ENCODE measurements at regions not wholly inside any gene's neighbourhood (a gene's known extent, or its start where the extent isn't known, plus 50 kb on each side); places are given as distances from the start of the nearest gene placed in this dataset.
"Not testable (repeated sequence)": the region's sequence is repeated elsewhere in the genome, so short reads cannot be mapped to it uniquely, and the experiment has no call there.

DNA sequence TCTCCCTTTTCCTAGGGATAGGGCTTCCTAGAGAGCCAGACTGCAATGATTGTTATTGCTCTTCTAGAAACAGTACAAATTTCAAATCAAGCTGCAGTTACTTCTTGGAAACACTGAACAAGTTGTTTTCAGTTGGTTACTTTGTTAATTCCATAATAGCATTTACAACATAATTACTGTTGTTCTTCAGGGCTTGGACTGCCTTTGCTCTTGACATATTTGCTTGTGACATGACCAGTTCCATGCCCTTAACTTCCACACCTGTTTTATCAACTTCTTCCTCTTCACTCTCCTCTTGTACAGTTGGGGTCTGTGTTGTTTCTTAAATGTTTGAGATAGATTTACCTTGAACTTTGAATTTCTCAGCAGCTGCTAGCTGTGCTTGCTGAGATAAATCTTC lies 104.4 kb downstream of the SEC23IP start:
- FAIRE-seq (no peak), DNase-seq (ENCODE audit: insufficient read length, low spot score) (no peak)

DNA sequence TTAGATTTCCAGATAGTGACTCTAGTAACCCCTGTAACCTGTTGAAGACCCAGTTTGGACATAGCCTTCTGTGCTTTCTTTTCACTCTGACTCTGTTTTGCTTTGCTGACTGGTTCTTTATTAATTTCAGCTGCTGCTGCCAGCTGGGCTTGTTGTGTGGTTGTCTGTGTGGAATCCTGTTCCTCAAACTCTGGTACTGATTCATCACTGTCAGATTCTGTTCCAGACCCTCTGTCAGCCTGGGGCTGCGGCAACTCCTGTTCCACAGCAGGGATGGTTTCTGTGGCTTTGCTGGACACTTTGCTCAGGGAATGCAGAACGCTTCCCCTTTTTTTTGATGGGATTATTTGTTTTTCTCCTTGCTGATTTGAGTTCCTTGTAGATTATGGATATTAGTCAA lies 104.9 kb downstream of the SEC23IP start:
- no peak for DNase-seq (ENCODE audit: insufficient read length, low spot score)
- no peak for FAIRE-seq

DNA sequence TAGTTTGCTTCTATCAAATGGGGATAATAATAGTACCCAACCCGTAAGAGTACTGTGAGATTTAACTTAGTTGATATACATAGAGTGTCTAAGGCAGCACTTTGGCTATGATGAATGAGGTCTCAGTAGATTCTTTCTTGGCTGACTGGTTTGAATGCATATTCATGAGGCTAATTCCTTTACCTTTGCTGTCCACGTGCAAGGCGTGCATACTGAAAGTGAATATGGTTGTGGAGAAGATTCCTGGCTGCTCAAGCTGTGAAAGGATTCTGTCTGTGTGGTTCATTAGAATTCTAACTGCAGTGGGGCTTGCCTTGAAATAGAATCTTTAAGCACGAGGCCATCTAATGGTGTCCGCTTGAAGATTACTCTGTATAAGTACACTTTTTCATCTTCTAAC lies 110.3 kb downstream of the SEC23IP start:
- no peak for DNase-seq (ENCODE audit: insufficient read length, low spot score)
- no peak for FAIRE-seq

DNA sequence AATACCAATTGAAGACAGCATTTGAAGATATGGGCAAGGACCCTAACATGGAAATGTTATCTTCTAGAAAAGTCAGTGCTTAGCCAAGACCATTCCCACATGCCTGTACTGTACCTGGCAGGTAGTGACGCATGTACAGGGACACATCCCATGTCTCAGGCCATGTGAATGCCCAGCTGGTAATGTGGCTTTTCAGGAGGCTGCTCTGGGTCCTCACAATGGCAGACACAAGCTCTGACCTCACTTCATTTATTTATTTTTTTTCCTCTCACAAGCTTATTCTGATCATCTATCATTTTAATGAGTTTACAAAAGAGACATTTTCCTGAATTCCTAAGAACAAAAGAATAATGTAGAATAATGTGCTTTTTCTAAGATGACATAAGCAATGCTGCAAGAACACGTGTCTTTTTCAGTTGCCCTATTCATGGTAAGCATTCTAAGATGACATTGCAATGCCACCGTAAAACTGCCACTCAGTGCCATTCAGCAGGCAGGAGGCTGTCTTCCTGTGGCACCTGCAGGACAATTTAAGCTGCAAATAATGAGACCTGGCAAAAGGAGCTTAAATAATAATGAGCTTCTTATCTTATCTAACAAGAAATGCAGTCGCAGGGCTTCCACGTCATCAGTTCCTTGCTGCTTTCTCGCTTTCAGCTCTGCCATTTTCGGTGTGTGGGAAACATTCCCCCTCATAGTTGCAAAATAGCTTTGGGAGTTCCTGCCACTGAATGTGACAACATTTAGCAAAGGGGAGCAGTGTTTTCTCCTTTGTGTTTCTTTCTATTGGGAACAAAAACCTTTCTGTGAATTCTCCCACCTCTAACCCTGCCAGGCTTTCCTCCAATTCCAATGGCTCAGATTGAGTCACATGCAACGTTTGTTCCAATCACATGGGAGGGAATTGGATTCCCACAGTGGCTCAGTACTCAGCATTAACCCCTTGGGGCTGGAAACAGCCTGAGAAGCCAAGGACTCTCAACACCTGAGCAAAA lies 113.0 kb downstream of the SEC23IP start:
- no peak for FAIRE-seq
- DNase-seq (ENCODE audit: insufficient read length, low spot score) = no peak

DNA sequence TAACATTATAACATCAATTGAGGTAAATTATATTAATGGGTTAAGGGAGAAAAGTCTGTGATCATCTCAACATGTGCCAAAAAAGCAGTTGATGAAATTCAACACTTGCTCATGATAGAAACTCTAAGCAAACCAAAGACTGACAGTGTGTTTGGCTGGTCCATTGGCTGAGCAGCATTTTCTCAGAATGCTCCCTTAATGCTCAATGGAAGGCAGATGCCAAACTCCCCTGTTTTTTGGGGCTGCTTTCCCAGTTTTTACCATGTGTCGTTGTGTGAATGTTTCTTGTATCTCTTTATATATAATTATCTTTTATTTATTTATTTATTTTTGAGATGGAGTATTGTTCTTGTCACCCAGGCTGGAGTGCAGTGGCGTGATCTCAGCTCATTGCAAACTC lies 114.7 kb downstream of the SEC23IP start:
- FAIRE-seq (no peak), DNase-seq (ENCODE audit: insufficient read length, low spot score) (no peak)

DNA sequence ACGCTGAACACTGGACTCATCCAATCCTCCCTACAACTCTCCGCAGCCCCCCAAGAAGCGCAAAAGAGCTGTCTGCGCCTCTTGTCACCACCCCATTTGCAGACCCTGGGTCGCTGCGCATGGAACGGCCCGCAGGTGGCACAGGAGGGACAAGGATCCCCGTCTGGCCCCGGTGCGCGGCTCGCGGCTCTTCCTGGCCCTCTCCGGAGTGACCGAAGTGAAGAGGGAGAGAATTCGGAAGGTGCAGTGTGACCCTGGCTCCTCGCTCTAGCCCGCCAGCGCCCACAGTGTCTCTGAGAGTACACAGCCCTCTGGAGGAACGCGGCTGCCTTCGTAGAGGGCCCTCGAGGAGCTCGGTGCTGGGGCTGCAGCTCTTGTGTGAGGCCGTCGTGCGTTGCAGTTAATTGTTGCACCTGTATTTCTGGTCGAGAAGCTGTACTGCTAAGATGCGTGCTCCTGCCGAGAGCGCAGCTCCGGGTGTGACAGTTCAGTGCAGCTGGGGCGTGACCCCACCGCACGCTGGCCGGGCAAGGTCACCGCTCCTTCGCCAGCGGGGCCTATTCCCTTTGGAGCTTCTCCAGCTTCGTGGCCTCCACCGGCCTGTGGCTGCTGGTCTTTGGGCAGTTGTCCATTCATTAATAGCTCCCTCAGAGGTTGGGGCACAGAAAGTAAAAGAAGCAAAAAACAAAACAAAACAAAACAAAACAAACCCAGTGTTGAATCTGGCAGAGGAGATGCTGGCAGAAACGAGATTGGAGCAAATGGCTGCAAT lies 119.0 kb downstream of the SEC23IP start:
- DNase-seq (ENCODE audit: insufficient read length, low spot score) (no peak), FAIRE-seq (no peak)

DNA sequence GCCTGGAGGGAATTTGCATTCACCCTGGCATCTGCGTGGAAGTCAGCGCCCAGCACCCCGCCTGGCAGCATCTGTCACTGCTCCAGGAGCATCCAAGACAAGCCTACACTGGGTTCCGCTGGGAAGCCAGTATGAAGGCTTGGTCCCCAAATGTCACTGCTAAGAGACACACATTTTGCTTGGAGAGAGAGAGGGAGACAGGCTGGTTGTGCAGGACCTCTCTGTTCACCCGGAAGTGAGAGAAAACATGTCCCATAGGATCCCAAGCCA lies 119.5 kb downstream of the SEC23IP start:
- no peak for DNase-seq (ENCODE audit: insufficient read length, low spot score)
- FAIRE-seq = no peak

DNA sequence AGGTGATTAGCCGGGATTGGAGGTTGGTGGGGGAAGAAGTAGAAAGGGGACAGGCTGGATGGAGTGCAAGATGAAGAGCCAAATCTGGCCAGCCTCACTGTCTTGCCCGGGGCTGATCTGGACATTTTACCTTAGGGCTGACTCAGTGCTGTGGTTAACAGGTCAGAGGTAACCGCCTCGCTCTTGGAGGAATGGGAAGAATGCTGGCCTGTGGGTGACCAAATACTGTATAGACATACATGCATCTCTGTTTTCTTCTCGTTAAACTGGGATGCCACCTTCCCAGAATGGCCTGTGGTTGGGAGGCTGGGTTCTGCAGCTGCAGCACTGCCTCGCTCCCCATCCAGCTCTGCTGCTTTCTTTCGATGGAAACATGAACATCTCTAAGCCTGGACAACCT lies 120.0 kb downstream of the SEC23IP start:
- DNase-seq (ENCODE audit: insufficient read length, low spot score) (peak; percentile 5), FAIRE-seq (no peak)

DNA sequence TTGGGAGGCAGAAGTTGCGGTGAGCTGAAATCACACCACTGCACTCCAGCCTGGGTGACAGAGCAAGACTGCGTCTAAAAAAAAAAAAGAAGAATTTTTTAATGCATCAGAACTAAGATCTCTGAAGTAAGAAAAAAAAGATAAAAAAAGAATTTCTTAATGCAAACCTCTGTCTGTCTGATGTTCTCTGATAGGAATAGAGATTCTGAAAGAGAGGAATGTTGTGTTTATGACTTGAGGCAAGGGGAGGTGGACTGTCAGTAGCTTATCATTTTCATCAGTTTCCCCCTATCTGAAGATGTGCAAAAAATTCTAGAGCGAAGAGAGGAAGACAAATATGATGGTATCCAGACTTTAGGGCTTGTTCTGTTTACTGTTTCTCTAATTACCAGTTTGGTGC lies 121.5 kb downstream of the SEC23IP start:
- DNase-seq (ENCODE audit: insufficient read length, low spot score) (no peak), FAIRE-seq (no peak)

DNA sequence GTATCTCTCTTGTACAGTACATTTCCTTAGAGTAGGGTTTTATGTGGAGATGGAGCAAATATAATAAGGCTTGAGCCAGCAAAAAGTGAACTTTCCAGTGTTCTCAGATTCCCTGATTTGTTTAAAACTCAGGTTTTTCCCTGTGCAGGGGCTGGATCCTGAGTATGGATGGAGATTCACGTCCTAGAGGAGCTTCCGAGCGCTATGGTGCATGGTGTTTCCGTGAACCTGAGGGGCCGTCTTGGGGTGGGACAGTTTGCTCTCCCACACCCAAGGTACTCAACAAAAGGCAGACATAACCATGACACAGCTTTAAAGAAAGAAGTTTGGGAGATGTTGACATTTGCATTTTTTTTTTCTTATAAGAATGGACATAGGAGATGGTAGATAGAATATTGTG lies 122.5 kb downstream of the SEC23IP start:
- FAIRE-seq = no peak
- no peak for DNase-seq (ENCODE audit: insufficient read length, low spot score)

DNA sequence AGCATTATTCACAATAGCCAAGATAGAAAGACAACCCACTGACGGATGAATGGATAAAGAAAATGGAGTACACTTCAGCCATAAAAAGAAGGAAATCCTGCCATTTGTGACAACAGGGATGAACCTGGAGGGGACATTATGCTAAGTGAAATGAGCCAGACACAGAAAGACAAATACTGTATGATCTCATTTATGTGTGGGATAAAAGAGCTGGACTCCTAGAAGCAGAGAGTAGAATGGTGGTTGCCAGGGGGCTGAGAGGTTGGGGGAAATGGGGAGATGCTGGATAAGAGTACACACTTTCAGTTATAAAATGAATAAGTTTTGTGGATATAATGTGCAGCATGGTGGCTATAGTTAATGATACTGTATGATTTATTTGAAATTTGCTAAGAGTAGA lies 124.4 kb downstream of the SEC23IP start:
- no peak for FAIRE-seq
- DNase-seq (ENCODE audit: insufficient read length, low spot score) = no peak

DNA sequence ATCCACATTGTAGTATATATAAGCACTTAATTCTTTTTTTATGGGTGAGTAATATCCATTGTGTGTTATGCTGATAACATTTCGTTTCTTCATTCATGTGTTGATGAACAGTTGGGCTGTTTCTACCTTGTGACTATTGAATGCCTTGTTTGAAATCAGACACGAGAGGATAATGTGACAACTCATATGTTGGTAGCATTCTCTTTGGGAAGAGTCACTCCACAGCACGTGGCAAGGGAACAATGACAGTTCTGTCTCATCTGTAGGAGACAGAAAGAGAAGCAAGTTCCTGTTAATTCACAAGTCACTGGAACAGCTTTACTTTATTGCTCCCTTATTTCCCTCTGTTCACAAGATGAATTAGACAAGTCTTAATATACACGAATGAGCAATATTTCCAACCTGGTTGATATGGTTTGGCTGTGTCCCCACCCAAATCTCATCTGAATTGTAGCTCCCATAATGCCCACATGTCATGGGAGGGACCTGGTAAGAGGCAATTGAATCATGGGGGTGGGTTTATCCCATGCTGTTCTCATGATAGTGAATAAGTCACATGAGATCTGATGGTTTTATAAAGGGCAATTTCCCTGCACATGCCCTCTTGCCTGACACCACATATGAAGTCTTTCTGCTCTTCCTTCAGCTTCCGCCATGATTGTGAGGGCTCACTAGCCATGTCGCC lies 125.3 kb downstream of the SEC23IP start:
- FAIRE-seq (no peak), DNase-seq (ENCODE audit: insufficient read length, low spot score) (no peak)

DNA sequence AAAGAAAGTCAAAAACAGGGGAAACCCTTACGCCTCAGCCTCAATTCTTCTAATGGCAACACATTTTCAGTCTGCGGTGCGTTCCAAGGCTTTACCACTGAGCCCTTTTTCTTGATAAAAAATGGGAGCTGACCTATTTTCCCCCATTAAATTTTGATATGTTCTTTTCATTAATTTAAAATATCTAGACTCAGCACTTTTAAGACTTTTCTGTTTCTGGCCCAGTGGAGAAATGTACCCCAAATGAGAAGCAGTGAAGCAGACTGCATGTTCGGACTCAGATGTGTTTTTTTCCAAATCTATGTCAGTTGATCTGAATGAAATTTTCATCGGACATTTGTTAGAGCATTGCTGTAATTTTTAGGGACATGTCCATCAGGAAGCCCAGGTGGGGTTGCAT lies 126.2 kb downstream of the SEC23IP start:
- no peak for FAIRE-seq
- no peak for DNase-seq (ENCODE audit: insufficient read length, low spot score)

DNA sequence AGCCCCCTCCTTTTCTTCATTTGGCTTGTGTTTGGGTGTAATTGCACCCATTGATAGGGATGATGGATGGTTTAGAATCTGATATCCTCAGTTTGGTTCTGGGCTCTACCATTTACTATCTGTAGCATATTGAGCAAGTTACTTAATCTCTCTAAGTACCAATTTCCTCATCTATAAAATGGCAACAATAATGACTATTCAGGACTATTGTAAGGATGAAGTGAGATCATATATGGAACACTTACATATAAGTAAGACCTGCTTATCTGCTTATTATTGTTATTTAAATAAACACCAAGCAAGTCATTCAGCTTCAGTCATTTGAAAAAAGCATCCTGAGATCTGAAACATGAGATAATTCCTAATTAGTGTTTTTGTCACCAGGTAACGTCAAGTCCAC lies 127.0 kb downstream of the SEC23IP start:
- DNase-seq (ENCODE audit: insufficient read length, low spot score) = no peak
- no peak for FAIRE-seq

DNA sequence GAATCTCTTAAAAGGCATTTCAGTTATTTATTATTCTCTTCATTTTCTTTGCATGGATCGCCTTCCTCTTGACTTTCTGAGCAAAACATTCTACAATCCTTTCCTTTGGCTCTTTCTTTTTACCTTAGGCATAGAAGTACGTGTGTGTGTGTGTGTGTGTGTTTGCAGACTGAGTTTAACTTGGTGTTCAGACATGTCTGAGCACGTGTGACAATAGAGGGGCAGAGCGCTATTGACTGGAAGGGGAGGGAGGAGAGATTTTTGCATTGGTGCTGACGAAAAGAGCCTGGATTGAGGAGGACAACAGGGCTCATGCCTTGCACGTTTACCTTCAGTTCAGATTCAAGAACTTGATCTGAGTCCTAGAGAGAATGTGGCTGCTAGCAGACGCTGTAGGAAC lies 129.8 kb downstream of the SEC23IP start:
- no peak for FAIRE-seq
- no peak for DNase-seq (ENCODE audit: insufficient read length, low spot score)

DNA sequence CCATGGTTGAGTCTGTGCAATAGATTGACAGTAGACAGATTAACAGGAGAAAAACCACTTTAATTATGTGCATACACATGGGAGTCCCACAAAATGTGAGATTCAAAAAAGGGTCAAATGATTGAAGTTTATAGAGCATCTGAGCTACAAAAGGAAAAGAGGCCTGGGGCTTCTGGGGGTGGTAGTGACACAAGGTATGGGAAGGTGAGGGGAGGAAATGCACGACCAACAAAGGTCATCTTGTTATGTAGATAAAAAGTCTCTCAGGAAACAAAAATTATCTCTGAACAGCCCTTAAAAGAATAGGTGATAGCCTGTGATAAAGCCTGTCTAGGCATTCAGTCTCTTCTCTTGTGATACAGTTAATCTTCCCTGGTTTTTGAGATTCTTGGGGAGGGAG lies 141.7 kb downstream of the SEC23IP start:
- DNase-seq (ENCODE audit: insufficient read length, low spot score) = no peak
- FAIRE-seq = no peak

DNA sequence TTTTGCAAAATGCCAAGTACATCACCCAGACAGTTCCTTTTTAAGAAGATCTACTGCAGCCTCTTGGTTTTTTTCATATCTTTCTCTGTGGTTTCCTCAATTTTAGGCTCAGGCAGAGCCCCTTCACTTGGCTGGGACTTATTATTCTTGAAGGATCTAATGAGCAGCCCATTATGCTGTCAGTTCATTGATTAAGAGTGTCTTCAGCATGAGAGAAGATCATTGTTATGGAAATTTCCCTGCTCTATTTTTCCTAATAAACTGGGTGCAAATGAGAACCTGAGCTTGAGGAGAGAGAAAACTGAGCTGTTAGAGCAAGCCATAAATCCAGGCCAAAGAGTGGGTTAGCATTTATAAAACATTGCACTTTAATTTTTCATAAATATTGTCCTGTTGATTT lies 146.5 kb downstream of the SEC23IP start:
- FAIRE-seq = no peak
- DNase-seq (ENCODE audit: insufficient read length, low spot score) = no peak

DNA sequence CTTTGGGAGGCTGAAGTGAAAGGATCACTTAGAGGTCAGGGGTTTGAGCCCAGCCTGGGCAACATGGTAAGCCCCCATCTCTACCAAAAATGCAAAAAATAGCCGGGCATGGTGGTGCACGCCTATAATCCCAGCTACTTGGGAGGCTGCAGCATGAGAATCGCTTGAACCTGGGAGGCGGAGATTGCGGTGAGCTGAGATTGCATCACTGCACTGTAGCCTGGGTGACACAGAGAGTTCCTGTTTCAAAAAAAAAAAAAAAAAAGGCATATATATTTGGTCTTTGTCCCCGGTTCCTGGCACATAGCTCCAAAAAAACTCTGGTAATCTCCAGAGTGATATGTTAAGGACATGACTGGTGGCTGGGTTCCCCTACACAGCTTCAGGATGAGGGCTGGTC lies 147.3 kb downstream of the SEC23IP start:
- no peak for DNase-seq (ENCODE audit: insufficient read length, low spot score)
- FAIRE-seq = no peak

DNA sequence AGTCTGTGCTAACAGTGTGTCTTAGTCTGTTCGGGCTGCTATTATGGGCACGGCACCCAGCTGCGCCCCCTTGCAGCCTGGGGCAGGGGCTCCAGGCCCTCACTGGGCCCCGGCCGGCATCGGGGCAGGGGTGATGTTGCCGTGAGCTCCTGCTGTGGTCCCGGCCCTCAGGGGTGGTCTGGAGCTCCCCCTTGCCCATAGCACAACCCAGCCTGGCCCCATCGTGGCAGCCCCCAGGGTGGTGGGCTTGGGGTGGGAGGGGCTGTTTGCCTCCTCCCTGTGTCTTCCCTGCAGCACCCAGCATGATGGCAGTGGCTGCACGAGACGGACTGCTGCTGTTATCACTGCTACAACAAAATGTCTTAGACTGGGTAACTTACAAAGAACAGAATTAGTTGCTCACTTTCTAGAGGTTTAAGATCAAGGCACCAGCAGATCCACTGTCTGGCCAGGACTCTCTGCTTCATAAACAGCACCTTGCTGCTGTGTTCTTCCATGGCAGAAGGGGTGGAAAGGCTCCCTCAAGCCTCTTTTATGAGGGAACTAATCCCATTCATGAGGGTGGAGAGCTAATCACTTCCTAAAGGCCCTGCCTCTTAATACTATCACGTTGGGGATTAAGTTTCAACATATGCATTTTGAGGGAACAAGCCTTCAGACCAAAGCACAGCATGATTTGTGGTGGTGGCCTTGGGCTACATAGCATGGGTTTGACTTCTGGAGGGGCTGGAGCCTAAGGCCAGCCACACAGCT lies 149.5 kb downstream of the SEC23IP start:
- FAIRE-seq = no peak
- DNase-seq (ENCODE audit: insufficient read length, low spot score) = no peak

DNA sequence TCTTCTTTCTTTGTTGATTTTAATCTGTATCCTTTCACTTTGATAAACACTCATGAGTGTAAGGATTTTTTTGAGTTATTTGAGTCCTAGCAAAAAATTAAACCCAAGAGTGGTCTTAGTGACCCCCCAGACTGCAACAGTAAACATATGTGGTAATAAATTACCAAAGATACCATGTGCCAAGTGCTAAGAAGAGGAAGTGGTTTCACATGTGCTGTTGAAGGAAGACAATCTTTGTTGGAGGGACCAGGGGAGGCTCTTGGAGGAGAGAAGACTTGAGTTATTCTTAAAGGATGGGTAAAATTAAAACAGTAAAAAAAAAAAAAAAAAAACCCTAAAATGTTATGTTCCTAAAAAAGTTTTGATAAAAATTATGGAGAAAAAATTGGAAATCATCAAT lies 150.2 kb downstream of the SEC23IP start:
- no peak for FAIRE-seq
- no peak for DNase-seq (ENCODE audit: insufficient read length, low spot score)

DNA sequence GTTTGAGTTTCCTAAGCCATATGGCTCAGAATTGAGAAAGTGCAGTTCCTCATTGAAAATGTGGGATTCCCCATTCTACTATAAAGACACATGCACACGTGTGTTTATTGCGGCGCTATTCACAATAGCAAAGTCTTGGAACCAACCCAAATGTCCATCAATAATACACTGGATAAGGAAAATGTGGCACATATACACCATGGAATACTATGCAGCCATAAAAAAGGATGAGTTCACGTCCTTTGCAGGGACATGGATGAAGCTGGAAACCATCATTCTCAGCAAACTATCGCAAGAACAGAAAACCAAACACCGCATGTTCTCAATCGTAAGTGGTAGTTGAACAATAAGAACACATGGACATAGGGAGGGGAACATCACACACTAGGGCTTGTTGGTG lies 154.8 kb downstream of the SEC23IP start:
- FAIRE-seq; DNase-seq (ENCODE audit: insufficient read length, low spot score): not testable (repeated sequence)

All from HTR-8/SVneo (cell line).